C4-2B (cell line): ENCODE measurements at regions not wholly inside any gene's neighbourhood (a gene's known extent, or its start where the extent isn't known, plus 50 kb on each side); places are given as distances from the start of the nearest gene placed in this dataset.

Experiments used
- H3K27ac ChIP-seq: fragments of 450-650 bp; 2 replicates; pipeline ENCODE4 v1.5.1; 2017
- CTCF ChIP-seq: fragments of 450-650 bp; conservative IDR thresholded peaks from 2 replicates; pipeline ENCODE4 v1.5.1; 2017; ENCODE audit warnings: mild to moderate bottlenecking
- ZFX ChIP-seq: fragments of 450-650 bp; IDR thresholded peaks from 2 replicates; pipeline ENCODE4 v1.6.1; 2017

- H3K27ac ChIP-seq: no peak overlapping the region
- no peak for TF ChIP-seq CTCF
Observed at GRCh38 chr4:110798687-110799086, 175.8 kb upstream of the PITX2 start.

GRCh38 chr4:110799211-110799610, 176.3 kb upstream of the PITX2 start:
- TF ChIP-seq CTCF (no peak), ZFX (no peak)
- H3K27ac ChIP-seq: no peak overlapping the region

GRCh38 chr4:110801591-110801990, 178.7 kb upstream of the PITX2 start:
- TF ChIP-seq ZFX (no peak), CTCF (no peak)

GRCh38 chr4:110808351-110808878, 185.5 kb upstream of the PITX2 start:
- no peak overlapping the region for H3K27ac ChIP-seq
- no peak for TF ChIP-seq ZFX
- TF ChIP-seq CTCF: no peak

More at GRCh38 chr4:110801591-110801990, 178.7 kb upstream of the PITX2 start:
- no peak overlapping the region for H3K27ac ChIP-seq

- no peak overlapping the region for H3K27ac ChIP-seq
Observed at GRCh38 chr4:110815950-110816349, 193.1 kb upstream of the PITX2 start.

GRCh38 chr4:110816367-110816766, 193.5 kb upstream of the PITX2 start:
- no peak overlapping the region for H3K27ac ChIP-seq
- TF ChIP-seq ZFX (no peak), CTCF (no peak)

More at GRCh38 chr4:110815950-110816349, 193.1 kb upstream of the PITX2 start:
- TF ChIP-seq CTCF (no peak), ZFX (no peak)

- H3K27ac ChIP-seq: no peak overlapping the region
- no peak for TF ChIP-seq CTCF
- TF ChIP-seq ZFX: no peak
Observed at GRCh38 chr4:110821186-110821585, 198.3 kb upstream of the PITX2 start.
